H9 (cell line): ENCODE measurements at regions not wholly inside any gene's neighbourhood (a gene's known extent, or its start where the extent isn't known, plus 50 kb on each side); places are given as distances from the start of the nearest gene placed in this dataset.

Experiments used
- DNase-seq: peaks from one replicate; pipeline ENCODE4 v3.0.0-alpha.2; 2017
- H2AFZ ChIP-seq: one replicate; pipeline ENCODE4 v1.6.1; 2013; ENCODE audit warnings: mild to moderate bottlenecking, low read length, control low read depth, moderate library complexity
- H2AK5ac ChIP-seq: 2 replicates; pipeline ENCODE4 v1.6.1; 2013; ENCODE audit warnings: low read length, control low read depth, mixed read lengths; ENCODE audit not compliant: insufficient read length
- H2BK120ac ChIP-seq: one replicate; pipeline ENCODE4 v1.6.1; 2013; ENCODE audit warnings: low read depth, mild to moderate bottlenecking, low read length, control low read depth, inconsistent platforms; ENCODE audit not compliant: poor library complexity, severe bottlenecking
- H2BK12ac ChIP-seq: 2 replicates; pipeline ENCODE4 v1.6.1; 2013; ENCODE audit warnings: low read length, control low read depth, mixed read lengths, low read depth; ENCODE audit not compliant: insufficient read length
- H2BK15ac ChIP-seq: 2 replicates; pipeline ENCODE4 v1.6.1; 2013; ENCODE audit warnings: low read depth, low read length, control low read depth
- H2BK20ac ChIP-seq: one replicate; pipeline ENCODE4 v1.6.1; 2013; ENCODE audit warnings: low read depth, mild to moderate bottlenecking, low read length, control low read depth, inconsistent platforms; ENCODE audit not compliant: poor library complexity, severe bottlenecking
- H2BK5ac ChIP-seq: 2 replicates; pipeline ENCODE4 v1.6.1; 2013; ENCODE audit warnings: low read length, control low read depth, mixed read lengths; ENCODE audit not compliant: insufficient read length
- H3K14ac ChIP-seq: 2 replicates; pipeline ENCODE4 v1.6.1; 2013; ENCODE audit warnings: low read length, control low read depth; ENCODE audit not compliant: insufficient read depth
- H3K18ac ChIP-seq: 2 replicates; pipeline ENCODE4 v1.6.1; 2013; ENCODE audit warnings: low read depth, mild to moderate bottlenecking, mixed read lengths, low read length, control low read depth; ENCODE audit not compliant: insufficient read length
- H3K23ac ChIP-seq: 2 replicates; pipeline ENCODE4 v1.6.1; 2013; ENCODE audit warnings: low read length, control low read depth, mixed read lengths, low read depth; ENCODE audit not compliant: insufficient read length
- H3K23me2 ChIP-seq: 2 replicates; pipeline ENCODE4 v1.6.1; 2013; ENCODE audit warnings: low read depth, mild to moderate bottlenecking, mixed read lengths, low read length, control low read depth; ENCODE audit not compliant: insufficient read length, poor library complexity, severe bottlenecking
- H3K27ac ChIP-seq: 2 replicates; pipeline ENCODE4 v1.5.1; 2013; ENCODE audit warnings: low read length, control low read depth, mixed read lengths, low read depth; ENCODE audit not compliant: insufficient read length
- H3K27me3 ChIP-seq: 2 replicates; pipeline ENCODE4 v1.6.1; 2013; ENCODE audit warnings: low read length, control low read depth, inconsistent platforms; ENCODE audit not compliant: insufficient read depth
- H3K4ac ChIP-seq: 2 replicates; pipeline ENCODE4 v1.6.1; 2013; ENCODE audit warnings: low read depth, mild to moderate bottlenecking, control low read depth, inconsistent platforms, low read length, moderate library complexity
- H3K4me1 ChIP-seq: 2 replicates; pipeline ENCODE4 v1.6.1; 2013; ENCODE audit warnings: low read length, control low read depth, inconsistent platforms; ENCODE audit not compliant: insufficient read depth
- H3K4me2 ChIP-seq: 2 replicates; pipeline ENCODE4 v1.6.1; 2013; ENCODE audit warnings: low read length, control low read depth, mixed read lengths; ENCODE audit not compliant: insufficient read length, insufficient read depth
- H3K56ac ChIP-seq: 2 replicates; pipeline ENCODE4 v1.6.1; 2013; ENCODE audit warnings: low read depth, mild to moderate bottlenecking, mixed read lengths, low read length, control low read depth; ENCODE audit not compliant: insufficient read length
- H3K79me1 ChIP-seq: 2 replicates; pipeline ENCODE4 v1.6.1; 2013; ENCODE audit warnings: low read depth, mild to moderate bottlenecking, moderate library complexity, low read length, control low read depth, inconsistent platforms; ENCODE audit not compliant: insufficient read depth, poor library complexity, severe bottlenecking
- H3K79me2 ChIP-seq: 2 replicates; pipeline ENCODE4 v1.6.1; 2013; ENCODE audit warnings: low read length, control low read depth, inconsistent platforms; ENCODE audit not compliant: insufficient read depth
- H3K9ac ChIP-seq: 2 replicates; pipeline ENCODE4 v1.6.1; 2013; ENCODE audit warnings: low read length, control low read depth, mixed read lengths; ENCODE audit not compliant: insufficient read length; ENCODE audit errors: extremely low read depth
- H3K9me3 ChIP-seq: one replicate; pipeline ENCODE4 v1.6.1; 2013; ENCODE audit warnings: low read depth, low read length, inconsistent platforms; ENCODE audit not compliant: control insufficient read depth
- H3T11ph ChIP-seq: one replicate; pipeline ENCODE4 v1.6.1; 2013; ENCODE audit warnings: mild to moderate bottlenecking, low read length, control low read depth, inconsistent platforms
- H4K20me1 ChIP-seq: one replicate; pipeline ENCODE4 v1.6.1; 2013; ENCODE audit not compliant: control insufficient read depth, insufficient read length, insufficient read depth
- H4K5ac ChIP-seq: 2 replicates; pipeline ENCODE4 v1.6.1; 2013; ENCODE audit warnings: low read depth, mild to moderate bottlenecking, mixed read lengths, low read length, control low read depth; ENCODE audit not compliant: insufficient read length
- H4K8ac ChIP-seq: replicated peaks from 2 replicates; pipeline ENCODE4 v1.6.1; 2013; ENCODE audit warnings: low read length, control low read depth, mixed read lengths, low read depth; ENCODE audit not compliant: insufficient read length
- H4K91ac ChIP-seq: 2 replicates; pipeline ENCODE4 v1.6.1; 2013; ENCODE audit warnings: low read depth, mild to moderate bottlenecking, moderate library complexity, mixed read lengths, low read length, control low read depth; ENCODE audit not compliant: insufficient read length
- H3K27ac Mint-ChIP-seq, 3 experiments: 2 replicates in 2 of 3; 3 replicates in 1 of 3; pipeline ENCODE4 v1.8.0; 2020 to 2021; ENCODE audit warnings: mixed read lengths in 3 of 3, mild to moderate bottlenecking in 1 of 3, moderate library complexity in 1 of 3
- H3K27me3 Mint-ChIP-seq: 2 replicates; pipeline ENCODE4 v1.8.0; 2021; ENCODE audit warnings: low read depth, mild to moderate bottlenecking, moderate library complexity, mixed read lengths
- H3K36me3 Mint-ChIP-seq, 3 experiments: 2 replicates in 2 of 3; 3 replicates in 1 of 3; pipeline ENCODE4 v1.8.0; 2020 to 2021; ENCODE audit warnings: low read depth in 3 of 3, mixed read lengths in 3 of 3; ENCODE audit not compliant: insufficient read depth in 1 of 3
- H3K4me1 Mint-ChIP-seq, 2 experiments: 2 replicates each; pipeline ENCODE4 v1.8.0; 2020; ENCODE audit warnings: mixed read lengths in 2 of 2
- H3K4me3 Mint-ChIP-seq, 2 experiments: 2 replicates in 1 of 2; 3 replicates in 1 of 2; pipeline ENCODE4 v1.8.0; 2020 to 2021; ENCODE audit warnings: mild to moderate bottlenecking in 2 of 2, mixed read lengths in 2 of 2, moderate library complexity in 1 of 2
- H3K9me3 Mint-ChIP-seq, 2 experiments: 2 replicates in 1 of 2; 3 replicates in 1 of 2; pipeline ENCODE4 v1.8.0; 2020; ENCODE audit warnings: mild to moderate bottlenecking in 2 of 2, mixed read lengths in 2 of 2, moderate library complexity in 1 of 2
- CTCF ChIP-seq: fragments of 200-600 bp; sonication (generic); conservative IDR thresholded peaks from 3 replicates; pipeline ENCODE4 v1.8.0; 2021; ENCODE audit warnings: antibody characterized with exemption, mild to moderate bottlenecking
- WGBS: extraction: QIAGEN DNeasy Blood & Tissue Kit; methylation state at CpG from one replicate; pipeline ENCODE4 v1.1.7; 2013; ENCODE audit warnings: missing lambda C conversion rate, low lambda C conversion rate, mixed read lengths; ENCODE audit not compliant: insufficient read length; ENCODE audit errors: extremely low coverage; 5-methylcytosine and 5-hydroxymethylcytosine counted together

GRCh38 chr7:80002865-80003264 is 131.8 kb upstream of the GNAI1 start:
- H4K8ac ChIP-seq = no peak overlapping the region
- no peak overlapping the region for H3K27ac Mint-ChIP-seq
- H3K79me2 ChIP-seq = no peaks in the 10 kb centered on the region
- no peak overlapping the region for H3K23ac ChIP-seq
- no peaks in the 10 kb centered on the region for H3K27me3 ChIP-seq
- H3K36me3 Mint-ChIP-seq = no peaks in the 10 kb centered on the region
- H3K4me1 Mint-ChIP-seq = no peaks in the 10 kb centered on the region
- H2BK12ac ChIP-seq = no peak overlapping the region
- H2AK5ac ChIP-seq = no peak overlapping the region
- no peak overlapping the region for H3K4me3 Mint-ChIP-seq
- H3K18ac ChIP-seq = no peak overlapping the region
- no peak overlapping the region for H3K4ac ChIP-seq
- no peak overlapping the region for H4K5ac ChIP-seq
- WGBS = no CpG with 5 or more reads among the region's 2 CpGs
- H3K9ac ChIP-seq = no peak overlapping the region
- no peaks in the 10 kb centered on the region for H3K9me3 ChIP-seq
- TF ChIP-seq CTCF = no peak
- H3K56ac ChIP-seq = no peak overlapping the region
- H2BK20ac ChIP-seq = no peak overlapping the region
- H2BK5ac ChIP-seq = no peak overlapping the region
- H4K91ac ChIP-seq = no peak overlapping the region
- no peaks in the 10 kb centered on the region for H3K23me2 ChIP-seq
- no peak overlapping the region for H3K27ac ChIP-seq
- H3K4me1 ChIP-seq = no peaks in the 10 kb centered on the region
- DNase-seq = no peak
- no peaks in the 10 kb centered on the region for H4K20me1 ChIP-seq
- no peak overlapping the region for H3T11ph ChIP-seq
- no peaks in the 10 kb centered on the region for H3K79me1 ChIP-seq
- no peak overlapping the region for H3K4me2 ChIP-seq
- no peak overlapping the region for H3K14ac ChIP-seq
- H3K9me3 Mint-ChIP-seq = no peaks in the 10 kb centered on the region
- no peaks in the 10 kb centered on the region for H3K27me3 Mint-ChIP-seq
- no peak overlapping the region for H2BK120ac ChIP-seq
- H2AFZ ChIP-seq = no peak overlapping the region
- no peak overlapping the region for H2BK15ac ChIP-seq
